Keratinocyte (primary cell): ENCODE measurements at regions not wholly inside any gene's neighbourhood (a gene's known extent, or its start where the extent isn't known, plus 50 kb on each side); places are given as distances from the start of the nearest gene placed in this dataset.

ENCODE experiments used
- DNase-seq: peaks from one replicate; pipeline ENCODE4 v3.0.0-alpha.2; 2011; ENCODE audit warnings: low read depth, missing footprints, low spot score
- FAIRE-seq: peaks from 2 replicates; lab custom pipeline; 2011; peaks lifted over from hg19 to GRCh38; lab: Jason Lieb, UNC
- H2AFZ ChIP-seq: 2 replicates; pipeline ENCODE4 v1.6.0; 2012; ENCODE audit warnings: low read length, control low read depth, inconsistent platforms; ENCODE audit not compliant: control insufficient read depth
- H3K27ac ChIP-seq: 2 replicates; pipeline ENCODE4 v1.5.1; 2011; ENCODE audit warnings: low read length; ENCODE audit not compliant: control insufficient read depth, insufficient read depth
- H3K27me3 ChIP-seq: 3 replicates; pipeline ENCODE4 v1.6.0; 2011; ENCODE audit warnings: low read length; ENCODE audit not compliant: control insufficient read depth, insufficient read depth; ENCODE audit errors: extremely low read depth
- H3K36me3 ChIP-seq, 2 experiments: 2 replicates in 1 of 2; 3 replicates in 1 of 2; pipeline ENCODE4 v1.5.1; 2011; ENCODE audit warnings: low read length in 2 of 2, mild to moderate bottlenecking in 1 of 2; ENCODE audit not compliant: control insufficient read depth in 2 of 2, insufficient read depth in 2 of 2; ENCODE audit errors: extremely low read depth in 1 of 2
- H3K4me1 ChIP-seq: 3 replicates; pipeline ENCODE4 v1.5.1; 2011; ENCODE audit warnings: low read length; ENCODE audit not compliant: control insufficient read depth, insufficient read depth; ENCODE audit errors: extremely low read depth
- H3K4me2 ChIP-seq: 3 replicates; pipeline ENCODE4 v1.6.0; 2011; ENCODE audit warnings: low read depth, low read length; ENCODE audit not compliant: control insufficient read depth, insufficient read depth; ENCODE audit errors: extremely low read depth
- H3K4me3 ChIP-seq, 3 experiments: fragments of 200-600 bp in 1 of 3; sonication (generic) in 1 of 3; 2 replicates in 2 of 3; 3 replicates in 1 of 3; pipeline ENCODE4 v1.5.1; 2011 to 2016; ENCODE audit warnings: low read length in 3 of 3, mild to moderate bottlenecking in 3 of 3, control low read depth in 2 of 3, inconsistent platforms in 1 of 3, low read depth in 1 of 3, mixed read lengths in 1 of 3, mixed run types in 1 of 3, moderate library complexity in 1 of 3; ENCODE audit not compliant: control insufficient read depth in 2 of 3, insufficient read depth in 2 of 3; ENCODE audit errors: extremely low read depth in 1 of 3
- H3K79me2 ChIP-seq: 2 replicates; pipeline ENCODE4 v1.6.0; 2012; ENCODE audit warnings: low read length; ENCODE audit not compliant: control insufficient read depth, insufficient read depth
- H3K9ac ChIP-seq: 3 replicates; pipeline ENCODE4 v1.6.0; 2011; ENCODE audit warnings: low read length; ENCODE audit not compliant: control insufficient read depth, insufficient read depth; ENCODE audit errors: extremely low read depth
- H3K9me1 ChIP-seq: 3 replicates; pipeline ENCODE4 v1.6.0; 2011; ENCODE audit warnings: low read length; ENCODE audit not compliant: control insufficient read depth, insufficient read depth; ENCODE audit errors: extremely low read depth
- H3K9me3 ChIP-seq: 2 replicates; pipeline ENCODE4 v1.5.1; 2012; ENCODE audit warnings: low read depth, low read length; ENCODE audit not compliant: control insufficient read depth
- H4K20me1 ChIP-seq: 3 replicates; pipeline ENCODE4 v1.6.0; 2011; ENCODE audit warnings: low read length; ENCODE audit not compliant: control insufficient read depth, insufficient read depth; ENCODE audit errors: extremely low read depth
- EZH2 ChIP-seq: IDR thresholded peaks from one replicate; pipeline ENCODE4 v1.6.1; 2012; ENCODE audit warnings: inconsistent platforms, mild to moderate bottlenecking, low read length, moderate library complexity
- dilution Hi-C: fragments of 300-500 bp; cut with MboI; formaldehyde crosslinking; loops from one replicate; pipeline ENCODE4 v1.7.0; 2020; ENCODE audit warnings: low sequenced_read_pairs; ENCODE audit not compliant: extremely low pct_ligation_motif_present
- TF ChIP-seq, protein P1 (sequence below), 3 experiments: IDR thresholded peaks in 1 of 3; conservative IDR thresholded peaks in 1 of 3; optimal IDR thresholded peaks in 1 of 3; 2 replicates in 2 of 3; 3 replicates in 1 of 3; pipeline versions ENCODE3 to v1.5.1; 2011; ENCODE audit warnings: low read length in 3 of 3, mild to moderate bottlenecking in 3 of 3, moderate library complexity in 2 of 3, control low read depth in 1 of 3, inconsistent platforms in 1 of 3; ENCODE audit not compliant: insufficient read depth in 2 of 3; ENCODE audit errors: extremely low read depth in 1 of 3

DNA sequence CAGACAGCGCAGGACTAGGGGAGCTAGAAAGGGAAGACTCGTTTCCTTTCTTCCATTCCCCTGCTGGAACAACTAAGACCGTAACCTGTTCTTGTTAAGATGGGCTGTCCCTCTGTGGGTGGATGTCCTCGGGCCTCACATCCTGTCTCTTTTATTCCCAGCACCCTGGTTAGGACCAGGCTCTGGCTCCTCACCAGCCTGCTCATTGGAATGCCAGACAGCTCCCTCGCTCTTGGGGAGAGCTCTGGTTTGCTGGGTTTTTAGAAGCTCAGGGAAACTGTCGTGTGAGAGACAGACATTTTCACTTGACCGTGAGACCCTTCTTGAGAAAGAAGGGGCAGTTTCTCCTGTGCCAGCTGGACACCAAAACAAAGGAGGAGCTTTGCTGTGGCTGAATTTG, 58.1 kb upstream of the HABP2 start:
- Histone ChIP-seq H2AFZ (no peak overlapping the region), H3K27me3 (no peaks in the 10 kb centered on the region), H3K4me3 (no peak overlapping the region), H3K4me2 (no peak overlapping the region), H3K9me3 (no peaks in the 10 kb centered on the region), H3K36me3 (no peaks in the 10 kb centered on the region), H3K9me1 (no peaks in the 10 kb centered on the region), H3K9ac (no peak overlapping the region), H4K20me1 (no peaks in the 10 kb centered on the region), H3K4me1 (no peaks in the 10 kb centered on the region), H3K79me2 (no peaks in the 10 kb centered on the region), H3K27ac (no peak overlapping the region)
- no peak for DNase-seq
- dilution Hi-C loops, result no loop called here
- TF ChIP-seq, protein P1, sequence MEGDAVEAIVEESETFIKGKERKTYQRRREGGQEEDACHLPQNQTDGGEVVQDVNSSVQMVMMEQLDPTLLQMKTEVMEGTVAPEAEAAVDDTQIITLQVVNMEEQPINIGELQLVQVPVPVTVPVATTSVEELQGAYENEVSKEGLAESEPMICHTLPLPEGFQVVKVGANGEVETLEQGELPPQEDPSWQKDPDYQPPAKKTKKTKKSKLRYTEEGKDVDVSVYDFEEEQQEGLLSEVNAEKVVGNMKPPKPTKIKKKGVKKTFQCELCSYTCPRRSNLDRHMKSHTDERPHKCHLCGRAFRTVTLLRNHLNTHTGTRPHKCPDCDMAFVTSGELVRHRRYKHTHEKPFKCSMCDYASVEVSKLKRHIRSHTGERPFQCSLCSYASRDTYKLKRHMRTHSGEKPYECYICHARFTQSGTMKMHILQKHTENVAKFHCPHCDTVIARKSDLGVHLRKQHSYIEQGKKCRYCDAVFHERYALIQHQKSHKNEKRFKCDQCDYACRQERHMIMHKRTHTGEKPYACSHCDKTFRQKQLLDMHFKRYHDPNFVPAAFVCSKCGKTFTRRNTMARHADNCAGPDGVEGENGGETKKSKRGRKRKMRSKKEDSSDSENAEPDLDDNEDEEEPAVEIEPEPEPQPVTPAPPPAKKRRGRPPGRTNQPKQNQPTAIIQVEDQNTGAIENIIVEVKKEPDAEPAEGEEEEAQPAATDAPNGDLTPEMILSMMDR (optimal IDR thresholded peaks at IDR 0.05 in 1 of 3, IDR thresholded peaks at IDR 0.05 in 1 of 3, conservative IDR thresholded peaks at IDR 0.05 in 1 of 3; ENCODE audit: extremely low read depth in 1 of 3, insufficient read depth in 2 of 3, low read length in 3 of 3), result no peak
- no peak for TF ChIP-seq EZH2
- no peak for FAIRE-seq

DNA sequence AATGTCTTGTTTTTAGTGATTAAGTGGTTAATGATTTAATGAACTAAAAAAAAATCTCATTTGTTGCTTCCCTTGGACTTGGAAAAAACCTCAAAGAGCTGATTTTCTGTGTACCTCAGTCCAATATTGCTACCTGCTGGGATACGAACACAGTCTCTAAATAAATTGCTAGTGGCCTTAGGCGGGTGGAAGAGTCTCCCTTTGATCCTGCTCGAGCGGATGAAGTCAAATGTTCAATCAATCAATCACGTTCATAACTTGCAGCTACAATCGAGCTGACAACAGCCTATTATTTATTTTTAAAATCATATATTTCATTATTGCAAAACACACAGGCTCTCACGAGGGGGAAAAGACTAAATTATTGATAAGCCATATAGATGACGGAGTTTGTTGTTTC, 57.3 kb upstream of the HABP2 start:
- dilution Hi-C loops, result no loop called here
- FAIRE-seq, result no peak

More for the DNA sequence above, 57.3 kb upstream of the HABP2 start:
- H3K79me2 ChIP-seq, result no peaks in the 10 kb centered on the region
- H3K9me3 ChIP-seq, result no peaks in the 10 kb centered on the region
- H3K4me2 ChIP-seq, result no peak overlapping the region
- no peak for TF ChIP-seq EZH2
- TF ChIP-seq, protein P1 (optimal IDR thresholded peaks at IDR 0.05 in 1 of 3, IDR thresholded peaks at IDR 0.05 in 1 of 3, conservative IDR thresholded peaks at IDR 0.05 in 1 of 3; ENCODE audit: extremely low read depth in 1 of 3, insufficient read depth in 2 of 3, low read length in 3 of 3), result no peak
- no peaks in the 10 kb centered on the region for H3K36me3 ChIP-seq
- no peak overlapping the region for H2AFZ ChIP-seq
- no peak overlapping the region for H3K4me3 ChIP-seq
- H3K27ac ChIP-seq, result no peak overlapping the region
- no peak for DNase-seq
- no peaks in the 10 kb centered on the region for H3K9me1 ChIP-seq
- H4K20me1 ChIP-seq, result no peaks in the 10 kb centered on the region
- H3K4me1 ChIP-seq, result no peaks in the 10 kb centered on the region
- no peak overlapping the region for H3K9ac ChIP-seq
- no peaks in the 10 kb centered on the region for H3K27me3 ChIP-seq
